HL-60 (cell line): ENCODE measurements at regions not wholly inside any gene's neighbourhood (a gene's known extent, or its start where the extent isn't known, plus 50 kb on each side); places are given as distances from the start of the nearest gene placed in this dataset.

Source experiments
- CTCF ChIP-seq: IDR thresholded peaks from one replicate; pipeline ENCODE4 v1.5.1; 2011; ENCODE audit warnings: low read length, control low read depth, inconsistent platforms; ENCODE audit not compliant: insufficient read depth
- POLR2AphosphoS5 ChIP-seq: IDR thresholded peaks from 2 replicates; pipeline ENCODE4 v1.6.1; 2012; ENCODE audit warnings: low read depth
- REST ChIP-seq: IDR thresholded peaks from 2 replicates; pipeline ENCODE4 v1.6.1; 2012; ENCODE audit warnings: low read depth; ENCODE audit not compliant: insufficient replicate concordance

- TF ChIP-seq POLR2AphosphoS5, result no peak
- TF ChIP-seq CTCF, result no peak
- no peak for TF ChIP-seq REST
Measured at GRCh38 chr6:53199765-53200164, 51.1 kb upstream of the GCM1 start.
